ENCODE measurements at regions not wholly inside any gene's neighbourhood (a gene's known extent, or its start where the extent isn't known, plus 50 kb on each side); places are given as distances from the start of the nearest gene placed in this dataset.

DNA sequence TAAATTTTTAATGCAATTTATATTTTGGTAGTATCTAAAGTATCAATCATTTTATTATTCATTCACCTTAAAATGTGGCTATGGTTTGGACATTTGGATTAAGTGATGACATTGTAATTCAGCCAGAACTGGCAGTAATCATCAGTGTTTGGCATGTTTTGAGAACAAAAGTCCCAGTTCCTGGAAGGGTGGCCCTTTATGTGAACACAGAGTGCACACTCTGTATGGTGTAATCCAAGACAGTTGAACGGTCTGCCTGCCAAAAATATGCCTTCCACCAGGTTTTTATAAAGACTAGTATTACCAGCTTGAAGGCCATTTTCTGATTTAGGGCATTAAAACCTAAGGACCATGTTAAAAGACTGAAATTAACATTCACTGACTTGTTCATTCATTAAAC is 448.7 kb downstream of the LTN1 start:
- H3K4me3 ChIP-seq (ENCODE audit: low read depth, low read length) = no peak overlapping the region
- TF ChIP-seq, protein P1, sequence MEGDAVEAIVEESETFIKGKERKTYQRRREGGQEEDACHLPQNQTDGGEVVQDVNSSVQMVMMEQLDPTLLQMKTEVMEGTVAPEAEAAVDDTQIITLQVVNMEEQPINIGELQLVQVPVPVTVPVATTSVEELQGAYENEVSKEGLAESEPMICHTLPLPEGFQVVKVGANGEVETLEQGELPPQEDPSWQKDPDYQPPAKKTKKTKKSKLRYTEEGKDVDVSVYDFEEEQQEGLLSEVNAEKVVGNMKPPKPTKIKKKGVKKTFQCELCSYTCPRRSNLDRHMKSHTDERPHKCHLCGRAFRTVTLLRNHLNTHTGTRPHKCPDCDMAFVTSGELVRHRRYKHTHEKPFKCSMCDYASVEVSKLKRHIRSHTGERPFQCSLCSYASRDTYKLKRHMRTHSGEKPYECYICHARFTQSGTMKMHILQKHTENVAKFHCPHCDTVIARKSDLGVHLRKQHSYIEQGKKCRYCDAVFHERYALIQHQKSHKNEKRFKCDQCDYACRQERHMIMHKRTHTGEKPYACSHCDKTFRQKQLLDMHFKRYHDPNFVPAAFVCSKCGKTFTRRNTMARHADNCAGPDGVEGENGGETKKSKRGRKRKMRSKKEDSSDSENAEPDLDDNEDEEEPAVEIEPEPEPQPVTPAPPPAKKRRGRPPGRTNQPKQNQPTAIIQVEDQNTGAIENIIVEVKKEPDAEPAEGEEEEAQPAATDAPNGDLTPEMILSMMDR (IDR thresholded peaks at IDR 0.05; ENCODE audit: borderline replicate concordance, insufficient read depth, low read depth, low read length) = no peak

DNA sequence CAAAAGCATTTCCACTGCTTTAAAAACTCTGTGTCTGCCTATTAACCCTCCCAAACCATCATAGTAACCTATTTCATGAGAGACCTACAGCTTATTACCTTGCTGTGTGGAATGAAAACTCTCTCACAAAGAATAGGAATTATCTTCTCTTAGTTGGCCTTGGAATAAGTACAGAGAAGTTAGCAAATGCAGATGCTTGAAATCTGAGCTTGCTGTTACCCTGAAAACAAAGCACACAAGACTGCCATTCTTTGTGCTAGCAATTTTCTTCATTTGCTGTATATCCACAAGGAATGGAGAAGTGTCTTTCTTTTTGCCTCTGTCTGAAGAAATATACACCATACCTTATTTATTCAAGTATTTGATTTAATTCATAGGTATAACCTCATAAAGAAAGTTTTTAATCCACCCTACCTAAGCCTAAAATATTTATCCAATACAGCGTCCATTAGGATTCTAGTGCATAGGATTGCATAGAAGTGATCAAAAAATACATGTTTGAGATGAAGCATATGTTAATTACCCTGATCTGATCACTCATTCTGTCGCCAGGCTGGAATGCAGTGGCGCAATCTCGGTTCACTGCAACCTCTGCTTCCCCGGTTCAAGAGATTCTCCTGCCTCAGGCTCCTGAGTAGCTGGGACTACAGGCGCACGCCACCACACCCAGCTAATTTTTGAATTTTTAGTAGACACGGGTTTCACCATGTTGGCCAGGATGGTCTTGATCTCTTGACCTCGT is 451.1 kb downstream of the LTN1 start:
- TF ChIP-seq, protein P1 (IDR thresholded peaks at IDR 0.05; ENCODE audit: borderline replicate concordance, insufficient read depth, low read depth, low read length) = no peak
- H3K4me3 ChIP-seq (ENCODE audit: low read depth, low read length) = no peak overlapping the region

DNA sequence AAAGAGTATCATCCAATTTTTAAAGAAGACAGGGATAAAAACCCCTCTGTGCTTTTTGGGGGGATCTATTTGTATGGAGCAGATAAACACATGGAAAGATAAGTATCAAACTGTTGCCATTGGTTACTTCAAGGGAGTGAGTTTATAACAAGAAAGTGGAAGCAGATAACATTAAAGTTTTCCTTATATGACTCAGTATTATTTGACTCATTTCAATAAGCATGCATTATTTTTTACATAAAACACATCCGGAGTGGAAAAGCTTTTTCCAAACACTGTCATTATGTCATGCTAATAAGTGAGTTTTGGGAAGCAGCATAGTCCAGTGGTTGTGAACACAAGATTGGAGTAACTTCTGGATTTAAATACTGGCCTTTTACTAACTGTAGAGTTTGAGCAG is 452.2 kb downstream of the LTN1 start:
- TF ChIP-seq, protein P1 (IDR thresholded peaks at IDR 0.05; ENCODE audit: borderline replicate concordance, insufficient read depth, low read depth, low read length) = no peak
- no peak overlapping the region for H3K4me3 ChIP-seq (ENCODE audit: low read depth, low read length)

DNA sequence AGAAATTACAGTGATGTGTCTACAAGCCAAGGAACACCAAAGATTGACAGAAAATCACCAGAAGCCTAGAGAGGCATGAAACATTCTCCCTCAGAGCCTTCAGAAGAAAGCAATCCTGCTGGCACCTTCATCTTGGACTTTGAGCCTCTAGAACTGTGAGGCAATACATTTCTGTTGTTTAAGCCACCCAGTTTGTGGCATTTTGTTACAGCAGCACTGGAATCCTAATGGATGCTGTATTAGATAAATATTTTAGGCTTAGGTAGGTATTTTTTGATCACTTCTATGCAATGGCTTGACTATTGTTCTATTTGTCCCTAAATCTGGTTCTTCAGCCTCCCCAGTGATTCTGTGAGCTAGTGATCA is 453.1 kb downstream of the LTN1 start:
- TF ChIP-seq, protein P1 (IDR thresholded peaks at IDR 0.05; ENCODE audit: borderline replicate concordance, insufficient read depth, low read depth, low read length) = no peak
- no peak overlapping the region for H3K4me3 ChIP-seq (ENCODE audit: low read depth, low read length)

DNA sequence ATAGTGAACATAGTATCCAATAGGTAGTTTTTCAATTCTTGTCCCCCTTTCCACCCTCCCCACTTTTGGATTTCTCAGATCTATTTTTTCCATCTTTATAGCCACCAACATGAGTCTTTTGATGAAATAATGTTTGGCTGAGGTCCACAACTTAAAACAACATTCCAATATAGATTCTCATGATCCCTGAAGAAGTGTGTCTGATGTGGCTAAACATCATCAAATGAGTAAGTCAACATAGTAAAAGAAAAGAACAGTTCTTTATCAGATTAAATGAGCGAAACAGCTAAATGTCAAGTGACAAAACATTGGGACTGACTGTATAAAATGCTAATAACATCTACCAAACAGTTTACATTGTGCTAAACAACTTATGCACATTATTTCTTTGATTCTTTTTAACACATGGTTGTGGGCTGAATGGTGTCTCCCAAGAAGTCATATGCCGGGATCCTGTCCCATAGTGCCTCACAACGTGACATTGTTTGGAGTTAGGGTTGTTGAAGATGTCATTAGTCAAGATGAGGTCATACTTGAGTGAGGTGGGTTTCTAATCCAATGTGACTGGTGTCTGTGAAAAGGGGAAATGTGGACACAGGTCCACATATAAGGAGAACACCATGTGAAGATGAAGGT is 453.6 kb downstream of the LTN1 start:
- H3K4me3 ChIP-seq (ENCODE audit: low read depth, low read length) = no peak overlapping the region
- TF ChIP-seq, protein P1 (IDR thresholded peaks at IDR 0.05; ENCODE audit: borderline replicate concordance, insufficient read depth, low read depth, low read length) = no peak

DNA sequence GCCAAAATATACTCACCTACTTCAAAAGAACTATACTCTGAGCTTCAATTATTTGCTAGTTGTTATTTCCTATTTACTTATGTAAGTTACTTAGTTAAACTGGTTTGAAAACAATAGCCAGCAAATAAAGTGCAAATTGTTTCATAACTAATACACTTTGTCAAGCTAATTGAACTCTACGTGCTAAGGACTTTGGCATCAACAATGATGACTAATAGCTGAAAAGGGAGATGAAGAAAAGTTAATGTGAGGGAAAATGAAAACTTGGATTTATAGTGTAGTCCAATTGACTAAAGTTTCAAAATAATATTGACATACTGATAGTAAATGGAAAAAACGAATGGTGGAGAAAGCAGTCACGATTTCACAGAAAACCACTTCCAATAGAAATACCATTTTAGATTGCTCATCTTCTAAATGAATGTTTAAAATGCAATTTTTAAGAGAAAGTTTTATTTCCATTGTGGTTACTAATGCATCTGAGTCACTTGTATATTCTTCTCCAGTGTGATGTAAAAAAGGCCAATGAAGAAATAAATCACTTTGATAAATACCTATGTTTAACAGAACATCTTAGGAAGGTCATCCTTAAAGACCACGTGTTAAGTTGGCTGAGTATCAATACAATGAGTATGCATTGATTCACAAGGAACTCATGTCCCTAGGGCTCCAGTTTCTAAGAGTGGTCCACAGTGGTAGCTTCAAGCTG is 455.2 kb downstream of the LTN1 start:
- no peak overlapping the region for H3K4me3 ChIP-seq (ENCODE audit: low read depth, low read length)
- TF ChIP-seq, protein P1 (IDR thresholded peaks at IDR 0.05; ENCODE audit: borderline replicate concordance, insufficient read depth, low read depth, low read length) = no peak
